SK-N-SH treated with all-trans-retinoic acid at 6 μM for 48 hours (cell line): ENCODE measurements at regions not wholly inside any gene's neighbourhood (a gene's known extent, or its start where the extent isn't known, plus 50 kb on each side); places are given as distances from the start of the nearest gene placed in this dataset.

Experiments used
- ARNTL ChIP-seq: fragments of 450-650 bp; formaldehyde crosslinking; IDR thresholded peaks from 2 replicates; pipeline ENCODE4 v1.5.0; 2020; ENCODE audit warnings: low read depth, mild to moderate bottlenecking, moderate library complexity, borderline replicate concordance
- BACH2 ChIP-seq: fragments of 250-450 bp; sonication (Bioruptor Pico); IDR thresholded peaks from 2 replicates; pipeline ENCODE4 v1.9.0; 2021; ENCODE audit warnings: mild to moderate bottlenecking, borderline replicate concordance
- CSDC2 ChIP-seq: fragments of 250-450 bp; sonication (Bioruptor Pico); IDR thresholded peaks from 2 replicates; pipeline ENCODE4 v1.5.0; 2020; ENCODE audit warnings: mild to moderate bottlenecking, moderate library complexity
- OSR1 ChIP-seq: fragments of 250-450 bp; sonication (Bioruptor Pico); IDR thresholded peaks from 2 replicates; pipeline ENCODE4 v1.8.0; 2022; ENCODE audit warnings: moderate library complexity, mild to moderate bottlenecking, inconsistent platforms
- PATZ1 ChIP-seq: fragments of 250-450 bp; sonication (Bioruptor Pico); IDR thresholded peaks from 2 replicates; pipeline ENCODE4 v1.8.0; 2020; ENCODE audit warnings: mild to moderate bottlenecking, moderate library complexity, borderline replicate concordance
- SNAI2 ChIP-seq: fragments of 250-450 bp; sonication (Bioruptor Pico); IDR thresholded peaks from 2 replicates; pipeline ENCODE4 v1.5.0; 2020; ENCODE audit warnings: mild to moderate bottlenecking, moderate library complexity
- TCF4 ChIP-seq: fragments of 250-450 bp; sonication (Bioruptor Pico); IDR thresholded peaks from 2 replicates; pipeline ENCODE4 v1.8.0; 2021; ENCODE audit warnings: mild to moderate bottlenecking, moderate library complexity, borderline replicate concordance
- ZC3H10 ChIP-seq: fragments of 250-450 bp; sonication (Bioruptor Pico); IDR thresholded peaks from 2 replicates; pipeline ENCODE4 v1.5.1; 2021; ENCODE audit warnings: mild to moderate bottlenecking, moderate library complexity
- ZNF565 ChIP-seq: fragments of 450-650 bp; formaldehyde crosslinking; conservative IDR thresholded peaks from 2 replicates; pipeline ENCODE4 v1.5.0; 2020; ENCODE audit warnings: low read depth, mild to moderate bottlenecking, moderate library complexity
- ZNF70 ChIP-seq: fragments of 450-650 bp; formaldehyde crosslinking; IDR thresholded peaks from 2 replicates; pipeline ENCODE4 v1.5.0; 2020; ENCODE audit warnings: mild to moderate bottlenecking, moderate library complexity
- ZNF8 ChIP-seq: fragments of 450-650 bp; formaldehyde crosslinking; IDR thresholded peaks from 2 replicates; pipeline ENCODE4 v1.5.0; 2020; ENCODE audit warnings: mild to moderate bottlenecking, moderate library complexity

- no peak for TF ChIP-seq SNAI2
- TF ChIP-seq PATZ1 (CRISPR knock-in tag) = no peak
- TF ChIP-seq ARNTL (CRISPR knock-in tag) = no peak
- no peak for TF ChIP-seq ZNF8 (CRISPR knock-in tag)
- no peak for TF ChIP-seq ZNF70 (CRISPR knock-in tag)
- TF ChIP-seq CSDC2 = no peak
- TF ChIP-seq ZNF565 (CRISPR knock-in tag) = no peak
- no peak for TF ChIP-seq TCF4
- TF ChIP-seq ZC3H10 (CRISPR knock-in tag) = no peak
- no peak for TF ChIP-seq BACH2
- TF ChIP-seq OSR1 (CRISPR knock-in tag) = no peak
Measured at GRCh38 chr4:114100288-114101031, 121.0 kb upstream of the ARSJ start.
